AG04449 (cell line): ENCODE measurements at regions not wholly inside any gene's neighbourhood (a gene's known extent, or its start where the extent isn't known, plus 50 kb on each side); places are given as distances from the start of the nearest gene placed in this dataset.

Experiments
- CTCF ChIA-PET: fragments of 350-600 bp; formaldehyde crosslinking; extraction: SDS; loops from one replicate; lab custom pipeline; 2021; ENCODE audit warnings: antibody characterized with exemption; lab: Yijun Ruan, JAX
- POLR2A ChIA-PET: fragments of 400-600, 350-600 bp; formaldehyde crosslinking; extraction: SDS; loops from one replicate; lab custom pipeline; 2020; ENCODE audit warnings: antibody characterized with exemption, inconsistent platforms; lab: Yijun Ruan, JAX
- DNase-seq: peaks from one replicate; pipeline ENCODE4 v3.0.0-alpha.2; 2010; ENCODE audit warnings: low read depth, low spot score
- H3K4me3 ChIP-seq: 2 replicates; pipeline ENCODE4 v1.5.1; 2011; ENCODE audit warnings: low read depth, mild to moderate bottlenecking, control low read depth, low read length
- CTCF ChIP-seq: IDR thresholded peaks from one replicate; pipeline ENCODE4 v1.5.1; 2011; ENCODE audit warnings: mild to moderate bottlenecking, moderate library complexity, low read length, control low read depth, inconsistent platforms; ENCODE audit not compliant: insufficient read depth; ENCODE audit errors: missing control alignments

GRCh38 chr7:13414181-13414580, 575.3 kb downstream of the ETV1 start:
- DNase-seq, result no peak
- POLR2A ChIA-PET, result no interaction called here
- no peak for TF ChIP-seq CTCF
- CTCF ChIA-PET, result no interaction called here
- H3K4me3 ChIP-seq, result no peak overlapping the region

- H3K4me3 ChIP-seq, result no peak overlapping the region
- CTCF ChIA-PET, result no interaction called here
- POLR2A ChIA-PET, result no interaction called here
- TF ChIP-seq CTCF, result no peak
- no peak for DNase-seq
Measured at GRCh38 chr7:13414661-13415107, 574.8 kb downstream of the ETV1 start.

GRCh38 chr7:13416071-13416470, 573.4 kb downstream of the ETV1 start:
- no peak overlapping the region for H3K4me3 ChIP-seq
- no peak for TF ChIP-seq CTCF
- POLR2A ChIA-PET, result no interaction called here
- CTCF ChIA-PET, result no interaction called here
- DNase-seq, result no peak

GRCh38 chr7:13416544-13416943, 572.9 kb downstream of the ETV1 start:
- CTCF ChIA-PET, result no interaction called here
- POLR2A ChIA-PET, result no interaction called here
- no peak overlapping the region for H3K4me3 ChIP-seq

GRCh38 chr7:13420726-13421125, 568.7 kb downstream of the ETV1 start:
- no peak for TF ChIP-seq CTCF
- no peak for DNase-seq
- POLR2A ChIA-PET, result no interaction called here
- H3K4me3 ChIP-seq, result no peak overlapping the region
- CTCF ChIA-PET, result no interaction called here

More at GRCh38 chr7:13416544-13416943, 572.9 kb downstream of the ETV1 start:
- no peak for DNase-seq
- no peak for TF ChIP-seq CTCF

GRCh38 chr7:13421776-13422175, 567.7 kb downstream of the ETV1 start:
- POLR2A ChIA-PET, result no interaction called here
- no peak for DNase-seq
- CTCF ChIA-PET, result no interaction called here
- no peak for TF ChIP-seq CTCF
- H3K4me3 ChIP-seq, result no peak overlapping the region

GRCh38 chr7:13433946-13434345, 555.5 kb downstream of the ETV1 start:
- TF ChIP-seq CTCF, result no peak
- no peak overlapping the region for H3K4me3 ChIP-seq
- ChIA-PET CTCF (no interaction called here), POLR2A (no interaction called here)
- DNase-seq, result no peak
